Large intestine (tissue), 3 donors: ENCODE measurements at regions not wholly inside any gene's neighbourhood (a gene's known extent, or its start where the extent isn't known, plus 50 kb on each side); places are given as distances from the start of the nearest gene placed in this dataset.

Experiments
- DNase-seq, 2 donors: peaks; one replicate each; pipeline versions ENCODE4 v3.0.0 to v3.0.0-alpha.2; 2013
- H3K27ac ChIP-seq: one replicate; pipeline ENCODE4 v1.5.1; 2013; ENCODE audit warnings: low read length
- H3K27me3 ChIP-seq: 2 replicates; pipeline ENCODE4 v1.6.1; 2013; ENCODE audit warnings: low read length; ENCODE audit not compliant: control insufficient read depth, insufficient read depth
- H3K36me3 ChIP-seq: 2 replicates; pipeline ENCODE4 v1.6.1; 2013; ENCODE audit warnings: low read length; ENCODE audit not compliant: control insufficient read depth, insufficient read depth
- H3K4me1 ChIP-seq: one replicate; pipeline ENCODE4 v1.6.1; 2013; ENCODE audit warnings: low read length; ENCODE audit not compliant: control insufficient read depth, insufficient read depth
- H3K4me3 ChIP-seq: one replicate; pipeline ENCODE4 v1.5.1; 2013; ENCODE audit warnings: low read length
- H3K9me3 ChIP-seq: one replicate; pipeline ENCODE4 v1.6.1; 2013; ENCODE audit warnings: mild to moderate bottlenecking, low read depth, low read length, moderate library complexity; ENCODE audit not compliant: control insufficient read depth
- WGBS: methylation state at CpG from one replicate; pipeline ENCODE4 v1.1.5; 2013; ENCODE audit warnings: low lambda C conversion rate; ENCODE audit not compliant: insufficient coverage; 5-methylcytosine and 5-hydroxymethylcytosine counted together

DNA sequence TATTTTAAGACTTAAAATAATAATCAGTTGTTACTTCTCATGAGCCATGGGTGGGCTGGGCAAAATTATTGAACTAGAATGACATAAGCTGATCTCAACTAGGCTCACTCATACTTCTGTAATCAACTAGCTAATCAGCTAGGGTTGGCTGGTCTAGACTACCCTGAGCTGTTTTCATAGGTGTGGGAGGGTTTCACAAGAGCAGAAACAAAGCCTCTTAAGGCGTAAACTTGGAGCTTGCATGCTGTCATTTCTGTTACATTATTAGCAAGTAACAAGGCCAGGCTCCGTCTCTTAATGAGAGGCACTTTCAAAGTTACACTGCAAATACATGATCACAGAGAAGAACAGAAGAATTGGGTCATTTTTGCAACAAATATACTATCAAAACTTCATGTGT, 57.2 kb upstream of the GHR start:
- no peaks in the 10 kb centered on the region for H3K27me3 ChIP-seq
- no peak for DNase-seq
- H3K36me3 ChIP-seq: no peaks in the 10 kb centered on the region
- H3K27ac ChIP-seq: no peak overlapping the region
- no peaks in the 10 kb centered on the region for H3K9me3 ChIP-seq
- no peaks in the 10 kb centered on the region for H3K4me1 ChIP-seq
- WGBS: no CpG with 5 or more reads among the region's 2 CpGs
- no peak overlapping the region for H3K4me3 ChIP-seq
